Osteocyte (in vitro differentiated cells): ENCODE measurements at regions not wholly inside any gene's neighbourhood (a gene's known extent, or its start where the extent isn't known, plus 50 kb on each side); places are given as distances from the start of the nearest gene placed in this dataset.
A peak's percentile ranks its signal among the peaks of the same experiment; 100 is the strongest.

ENCODE experiments used
- DNase-seq: peaks from one replicate; pipeline ENCODE4 v3.0.0; 2021; ENCODE audit warnings: mixed read lengths; ENCODE audit not compliant: unreplicated experiment; ENCODE audit errors: extremely low spot score
- H3K27ac Mint-ChIP-seq: one replicate; pipeline ENCODE4 v1.8.0; 2021; ENCODE audit warnings: mild to moderate bottlenecking, mixed read lengths; ENCODE audit not compliant: unreplicated experiment
- H3K27me3 Mint-ChIP-seq: one replicate; pipeline ENCODE4 v1.8.0; 2021; ENCODE audit warnings: mixed read lengths; ENCODE audit not compliant: unreplicated experiment
- H3K36me3 Mint-ChIP-seq: one replicate; pipeline ENCODE4 v1.8.0; 2021; ENCODE audit warnings: mixed read lengths; ENCODE audit not compliant: unreplicated experiment
- H3K4me1 Mint-ChIP-seq: one replicate; pipeline ENCODE4 v1.8.0; 2021; ENCODE audit warnings: mixed read lengths; ENCODE audit not compliant: unreplicated experiment
- H3K4me3 Mint-ChIP-seq: one replicate; pipeline ENCODE4 v1.8.0; 2021; ENCODE audit warnings: mild to moderate bottlenecking, moderate library complexity, mixed read lengths; ENCODE audit not compliant: unreplicated experiment
- H3K9me3 Mint-ChIP-seq: one replicate; pipeline ENCODE4 v1.8.0; 2021; ENCODE audit warnings: mixed read lengths; ENCODE audit not compliant: unreplicated experiment
- TF ChIP-seq, protein P1 (sequence below): fragments of 200-600 bp; sonication (generic); IDR thresholded peaks from 2 replicates; pipeline ENCODE4 v1.5.0; 2021; ENCODE audit warnings: antibody characterized with exemption, mild to moderate bottlenecking, moderate library complexity

DNA sequence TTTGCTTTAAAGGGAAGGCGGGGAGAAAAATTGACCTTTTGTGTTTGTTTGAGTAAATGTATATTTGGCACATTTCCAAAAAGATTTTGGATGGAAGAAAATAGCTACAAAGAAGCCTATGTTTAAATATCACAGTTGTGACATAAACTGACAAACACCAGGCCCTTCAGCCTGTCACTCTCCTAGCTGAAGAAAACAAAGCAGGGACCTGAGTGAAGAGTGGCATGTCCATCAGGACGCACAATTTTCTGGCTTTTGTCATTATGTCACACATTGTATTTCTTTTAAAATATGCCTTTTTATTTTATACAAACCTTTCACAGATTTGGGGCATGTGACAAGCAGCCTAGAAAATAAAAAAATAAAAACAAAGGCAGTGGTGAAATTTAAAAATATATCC is 241.2 kb downstream of the OGFRL1 start:
- H3K36me3 Mint-ChIP-seq: no peaks in the 10 kb centered on the region
- H3K4me1 Mint-ChIP-seq: no peaks in the 10 kb centered on the region
- no peak for DNase-seq
- no peaks in the 10 kb centered on the region for H3K9me3 Mint-ChIP-seq
- peaks cover 3% of the 10 kb centered on the region for H3K27me3 Mint-ChIP-seq
- H3K27ac Mint-ChIP-seq: no peak overlapping the region
- TF ChIP-seq, protein P1, sequence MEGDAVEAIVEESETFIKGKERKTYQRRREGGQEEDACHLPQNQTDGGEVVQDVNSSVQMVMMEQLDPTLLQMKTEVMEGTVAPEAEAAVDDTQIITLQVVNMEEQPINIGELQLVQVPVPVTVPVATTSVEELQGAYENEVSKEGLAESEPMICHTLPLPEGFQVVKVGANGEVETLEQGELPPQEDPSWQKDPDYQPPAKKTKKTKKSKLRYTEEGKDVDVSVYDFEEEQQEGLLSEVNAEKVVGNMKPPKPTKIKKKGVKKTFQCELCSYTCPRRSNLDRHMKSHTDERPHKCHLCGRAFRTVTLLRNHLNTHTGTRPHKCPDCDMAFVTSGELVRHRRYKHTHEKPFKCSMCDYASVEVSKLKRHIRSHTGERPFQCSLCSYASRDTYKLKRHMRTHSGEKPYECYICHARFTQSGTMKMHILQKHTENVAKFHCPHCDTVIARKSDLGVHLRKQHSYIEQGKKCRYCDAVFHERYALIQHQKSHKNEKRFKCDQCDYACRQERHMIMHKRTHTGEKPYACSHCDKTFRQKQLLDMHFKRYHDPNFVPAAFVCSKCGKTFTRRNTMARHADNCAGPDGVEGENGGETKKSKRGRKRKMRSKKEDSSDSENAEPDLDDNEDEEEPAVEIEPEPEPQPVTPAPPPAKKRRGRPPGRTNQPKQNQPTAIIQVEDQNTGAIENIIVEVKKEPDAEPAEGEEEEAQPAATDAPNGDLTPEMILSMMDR: no peak
- H3K4me3 Mint-ChIP-seq: no peak overlapping the region

DNA sequence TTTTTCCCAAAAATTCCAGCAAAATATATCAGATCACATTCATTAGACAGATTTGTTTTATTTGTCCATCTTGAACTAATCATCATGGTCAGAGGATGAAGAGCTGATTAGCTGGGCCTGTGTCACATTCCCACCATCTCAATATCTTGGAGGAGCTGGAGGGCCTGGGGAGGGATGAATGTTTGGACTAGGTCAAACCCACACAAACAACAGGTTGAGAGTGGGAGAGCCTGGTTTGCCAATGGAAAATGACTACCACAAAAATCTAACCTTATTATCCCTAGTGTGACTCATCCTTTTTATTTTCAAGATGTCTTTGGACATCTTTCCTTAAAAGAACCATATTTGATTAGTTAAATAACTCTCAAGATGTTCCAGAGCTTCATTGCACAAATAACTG is 242.4 kb downstream of the OGFRL1 start:
- no peak for DNase-seq
- H3K27me3 Mint-ChIP-seq: no peaks in the 10 kb centered on the region
- no peaks in the 10 kb centered on the region for H3K9me3 Mint-ChIP-seq
- no peaks in the 10 kb centered on the region for H3K36me3 Mint-ChIP-seq
- no peaks in the 10 kb centered on the region for H3K4me1 Mint-ChIP-seq
- H3K27ac Mint-ChIP-seq: no peak overlapping the region
- no peak overlapping the region for H3K4me3 Mint-ChIP-seq
- TF ChIP-seq, protein P1: no peak

GRCh38 chr6:71531841-71532240 is 243.2 kb downstream of the OGFRL1 start:
- H3K4me1 Mint-ChIP-seq: no peaks in the 10 kb centered on the region
- no peak overlapping the region for H3K27ac Mint-ChIP-seq
- H3K9me3 Mint-ChIP-seq: no peaks in the 10 kb centered on the region
- TF ChIP-seq, protein P1: no peak
- H3K4me3 Mint-ChIP-seq: no peak overlapping the region
- no peaks in the 10 kb centered on the region for H3K27me3 Mint-ChIP-seq
- DNase-seq: no peak
- no peaks in the 10 kb centered on the region for H3K36me3 Mint-ChIP-seq

DNA sequence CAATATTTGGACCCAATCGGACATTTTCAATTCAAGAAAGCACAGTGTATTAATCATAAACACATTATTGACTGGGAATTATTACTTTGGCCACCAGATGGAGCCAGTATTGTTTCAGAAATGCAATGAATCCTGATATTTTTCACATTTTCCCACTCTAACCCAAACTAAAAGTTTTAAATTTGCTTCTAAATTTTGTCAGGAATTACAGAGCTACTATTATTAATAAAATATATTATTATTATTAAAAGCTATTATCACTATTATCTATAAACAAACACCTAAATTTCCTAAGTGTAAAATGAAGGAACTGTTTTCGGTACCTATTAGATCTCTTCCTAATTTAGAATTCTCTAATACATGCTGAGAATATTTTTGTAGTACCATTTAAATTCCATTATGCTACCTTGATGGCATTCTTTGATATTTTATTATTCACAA is 245.3 kb downstream of the OGFRL1 start:
- H3K4me3 Mint-ChIP-seq: no peak overlapping the region
- DNase-seq: no peak
- no peak overlapping the region for H3K27ac Mint-ChIP-seq

GRCh38 chr6:71534921-71535320 is 246.3 kb downstream of the OGFRL1 start:
- TF ChIP-seq, protein P1: no peak
- no peaks in the 10 kb centered on the region for H3K27me3 Mint-ChIP-seq
- H3K4me1 Mint-ChIP-seq: peaks cover 6% of the 10 kb centered on the region
- H3K27ac Mint-ChIP-seq: no peak overlapping the region
- no peaks in the 10 kb centered on the region for H3K9me3 Mint-ChIP-seq
- DNase-seq: no peak
- H3K36me3 Mint-ChIP-seq: no peaks in the 10 kb centered on the region
- no peak overlapping the region for H3K4me3 Mint-ChIP-seq

More for the DNA sequence above, 245.3 kb downstream of the OGFRL1 start:
- TF ChIP-seq, protein P1: peak; percentile 74
- Mint-ChIP-seq H3K9me3 (no peaks in the 10 kb centered on the region), H3K4me1 (peaks cover 6% of the 10 kb centered on the region), H3K27me3 (no peaks in the 10 kb centered on the region), H3K36me3 (no peaks in the 10 kb centered on the region)
